ENCODE measurements at regions not wholly inside any gene's neighbourhood (a gene's known extent, or its start where the extent isn't known, plus 50 kb on each side); places are given as distances from the start of the nearest gene placed in this dataset.

GRCh38 chr15:96801576-96802150 lies 471.2 kb downstream of the NR2F2 start:
- H3K27ac Mint-ChIP-seq = no peak overlapping the region
- no peak for DNase-seq
- H3K36me3 Mint-ChIP-seq = no peaks in the 10 kb centered on the region
- H3K9me3 Mint-ChIP-seq = peaks cover 0 to 10% (median 1%) of the 10 kb centered on the region in 11 donors
- H3K27me3 Mint-ChIP-seq = peaks cover 0 to 27% (median 8%) of the 10 kb centered on the region in 5 donors
- intact Hi-C loops (cut with micrococcal nuclease) = no loop called here
- Histone ChIP-seq H3K27ac (ENCODE audit: low read depth, low read length) (no peak overlapping the region), H3K4me1 (ENCODE audit: control insufficient read depth in 2 of 2, insufficient read depth in 2 of 2, low read length in 2 of 2) (no peaks in the 10 kb centered on the region), H3K9me3 (ENCODE audit: control insufficient read depth in 2 of 3, low read length in 3 of 3) (no peaks in the 10 kb centered on the region), H3K4me3 (ENCODE audit: low read length) (no peak overlapping the region), H3K36me3 (ENCODE audit: control insufficient read depth in 2 of 3, insufficient read depth in 3 of 3, low read length in 3 of 3) (no peaks in the 10 kb centered on the region), H3K27me3 (ENCODE audit: control insufficient read depth in 2 of 2, insufficient read depth in 2 of 2, low read length in 2 of 2) (no peaks in the 10 kb centered on the region)
- ChIA-PET POLR2A (no interaction called here), CTCF (no interaction called here)
- H3K4me3 Mint-ChIP-seq = no peak overlapping the region
- no peak for ATAC-seq
- no peaks in the 10 kb centered on the region for H3K4me1 Mint-ChIP-seq

- peaks cover 0 to 28% (median 8%) of the 10 kb centered on the region in 5 donors for H3K27me3 Mint-ChIP-seq
- no peak overlapping the region for H3K4me3 Mint-ChIP-seq
- intact Hi-C loops (cut with micrococcal nuclease) = no loop called here
- no peaks in the 10 kb centered on the region for H3K9me3 ChIP-seq (ENCODE audit: control insufficient read depth in 2 of 3, low read length in 3 of 3)
- no peaks in the 10 kb centered on the region for H3K4me1 ChIP-seq (ENCODE audit: control insufficient read depth in 2 of 2, insufficient read depth in 2 of 2, low read length in 2 of 2)
- DNase-seq (no peak), ATAC-seq (no peak)
- no peaks in the 10 kb centered on the region for H3K36me3 Mint-ChIP-seq
- H3K36me3 ChIP-seq (ENCODE audit: control insufficient read depth in 2 of 3, insufficient read depth in 3 of 3, low read length in 3 of 3) = no peaks in the 10 kb centered on the region
- ChIA-PET POLR2A (no interaction called here), CTCF (no interaction called here)
- no peaks in the 10 kb centered on the region for H3K27me3 ChIP-seq (ENCODE audit: control insufficient read depth in 2 of 2, insufficient read depth in 2 of 2, low read length in 2 of 2)
- H3K27ac ChIP-seq (ENCODE audit: low read depth, low read length) = no peak overlapping the region
- no peak overlapping the region for H3K27ac Mint-ChIP-seq
- H3K4me3 ChIP-seq (ENCODE audit: low read length) = no peak overlapping the region
- H3K9me3 Mint-ChIP-seq = peaks cover 0 to 11% (median 2%) of the 10 kb centered on the region in 11 donors
- H3K4me1 Mint-ChIP-seq = no peaks in the 10 kb centered on the region
Measured at GRCh38 chr15:96802611-96803255, 472.2 kb downstream of the NR2F2 start.

- Mint-ChIP-seq H3K4me3 (no peak overlapping the region), H3K36me3 (no peaks in the 10 kb centered on the region), H3K9me3 (peaks cover 0 to 10% (median 2%) of the 10 kb centered on the region in 11 donors), H3K27me3 (peaks cover 0 to 25% (median 5%) of the 10 kb centered on the region in 5 donors), H3K4me1 (no peaks in the 10 kb centered on the region), H3K27ac (no peak overlapping the region)
- H3K27ac ChIP-seq (ENCODE audit: low read depth, low read length) = no peak overlapping the region
- H3K36me3 ChIP-seq (ENCODE audit: control insufficient read depth in 2 of 3, insufficient read depth in 3 of 3, low read length in 3 of 3) = no peaks in the 10 kb centered on the region
- no peaks in the 10 kb centered on the region for H3K27me3 ChIP-seq (ENCODE audit: control insufficient read depth in 2 of 2, insufficient read depth in 2 of 2, low read length in 2 of 2)
- intact Hi-C loops (cut with micrococcal nuclease) = no loop called here
- POLR2A ChIA-PET = no interaction called here
- H3K9me3 ChIP-seq (ENCODE audit: control insufficient read depth in 2 of 3, low read length in 3 of 3) = no peaks in the 10 kb centered on the region
- DNase-seq = no peak
- no peak overlapping the region for H3K4me3 ChIP-seq (ENCODE audit: low read length)
- no peak for ATAC-seq
- CTCF ChIA-PET = no interaction called here
- H3K4me1 ChIP-seq (ENCODE audit: control insufficient read depth in 2 of 2, insufficient read depth in 2 of 2, low read length in 2 of 2) = no peaks in the 10 kb centered on the region
Measured at GRCh38 chr15:96804754-96805153, 474.3 kb downstream of the NR2F2 start.

GRCh38 chr15:96807361-96807760 lies 476.9 kb downstream of the NR2F2 start:
- H3K27me3 ChIP-seq (ENCODE audit: control insufficient read depth in 2 of 2, insufficient read depth in 2 of 2, low read length in 2 of 2) = no peaks in the 10 kb centered on the region
- H3K4me3 Mint-ChIP-seq = no peak overlapping the region

GRCh38 chr15:96817900-96818299 lies 487.4 kb downstream of the NR2F2 start:
- no peaks in the 10 kb centered on the region for H3K27me3 ChIP-seq (ENCODE audit: control insufficient read depth in 2 of 2, insufficient read depth in 2 of 2, low read length in 2 of 2)
- intact Hi-C loops (cut with micrococcal nuclease) = no loop called here
- ChIA-PET CTCF (no interaction called here), POLR2A (no interaction called here)
- H3K36me3 ChIP-seq (ENCODE audit: control insufficient read depth in 2 of 3, insufficient read depth in 3 of 3, low read length in 3 of 3) = no peaks in the 10 kb centered on the region
- H3K4me3 ChIP-seq (ENCODE audit: low read length) = no peak overlapping the region
- DNase-seq = no peak
- H3K4me3 Mint-ChIP-seq = no peak overlapping the region
- peaks cover 0 to 7% (median 2%) of the 10 kb centered on the region in 11 donors for H3K9me3 Mint-ChIP-seq
- H3K27me3 Mint-ChIP-seq = peaks cover 0 to 12% (median 6%) of the 10 kb centered on the region in 5 donors
- H3K9me3 ChIP-seq (ENCODE audit: control insufficient read depth in 2 of 3, low read length in 3 of 3) = no peaks in the 10 kb centered on the region
- H3K4me1 ChIP-seq (ENCODE audit: control insufficient read depth in 2 of 2, insufficient read depth in 2 of 2, low read length in 2 of 2) = no peaks in the 10 kb centered on the region
- H3K27ac Mint-ChIP-seq = no peak overlapping the region
- H3K4me1 Mint-ChIP-seq = no peaks in the 10 kb centered on the region
- H3K27ac ChIP-seq (ENCODE audit: low read depth, low read length) = no peak overlapping the region
- no peaks in the 10 kb centered on the region for H3K36me3 Mint-ChIP-seq
- ATAC-seq = no peak

More at GRCh38 chr15:96807361-96807760, 476.9 kb downstream of the NR2F2 start:
- Histone ChIP-seq H3K36me3 (ENCODE audit: control insufficient read depth in 2 of 3, insufficient read depth in 3 of 3, low read length in 3 of 3) (no peaks in the 10 kb centered on the region), H3K4me1 (ENCODE audit: control insufficient read depth in 2 of 2, insufficient read depth in 2 of 2, low read length in 2 of 2) (no peaks in the 10 kb centered on the region), H3K4me3 (ENCODE audit: low read length) (no peak overlapping the region), H3K9me3 (ENCODE audit: control insufficient read depth in 2 of 3, low read length in 3 of 3) (no peaks in the 10 kb centered on the region), H3K27ac (ENCODE audit: low read depth, low read length) (no peak overlapping the region)
- H3K4me1 Mint-ChIP-seq = no peaks in the 10 kb centered on the region
- intact Hi-C loops (cut with micrococcal nuclease) = no loop called here
- no peak overlapping the region for H3K27ac Mint-ChIP-seq
- H3K9me3 Mint-ChIP-seq = peaks cover 0 to 5% (median 0%) of the 10 kb centered on the region in 11 donors
- no peaks in the 10 kb centered on the region for H3K36me3 Mint-ChIP-seq
- ChIA-PET CTCF (no interaction called here), POLR2A (no interaction called here)
- H3K27me3 Mint-ChIP-seq = peaks cover 0 to 15% (median 2%) of the 10 kb centered on the region in 5 donors
- no peak for DNase-seq
- no peak for ATAC-seq

GRCh38 chr15:96818861-96819260 lies 488.4 kb downstream of the NR2F2 start:
- H3K4me1 Mint-ChIP-seq = no peaks in the 10 kb centered on the region
- peaks cover 0 to 12% (median 6%) of the 10 kb centered on the region in 5 donors for H3K27me3 Mint-ChIP-seq
- DNase-seq (no peak), ATAC-seq (no peak)
- ChIA-PET CTCF (no interaction called here), POLR2A (no interaction called here)
- no peaks in the 10 kb centered on the region for H3K9me3 ChIP-seq (ENCODE audit: control insufficient read depth in 2 of 3, low read length in 3 of 3)
- no peak overlapping the region for H3K27ac ChIP-seq (ENCODE audit: low read depth, low read length)
- intact Hi-C loops (cut with micrococcal nuclease) = no loop called here
- H3K4me3 ChIP-seq (ENCODE audit: low read length) = no peak overlapping the region
- H3K4me3 Mint-ChIP-seq = no peak overlapping the region
- H3K4me1 ChIP-seq (ENCODE audit: control insufficient read depth in 2 of 2, insufficient read depth in 2 of 2, low read length in 2 of 2) = no peaks in the 10 kb centered on the region
- H3K36me3 Mint-ChIP-seq = no peaks in the 10 kb centered on the region
- H3K36me3 ChIP-seq (ENCODE audit: control insufficient read depth in 2 of 3, insufficient read depth in 3 of 3, low read length in 3 of 3) = no peaks in the 10 kb centered on the region
- no peak overlapping the region for H3K27ac Mint-ChIP-seq
- H3K9me3 Mint-ChIP-seq = peaks cover 0 to 7% (median 2%) of the 10 kb centered on the region in 11 donors
- H3K27me3 ChIP-seq (ENCODE audit: control insufficient read depth in 2 of 2, insufficient read depth in 2 of 2, low read length in 2 of 2) = no peaks in the 10 kb centered on the region

GRCh38 chr15:96827981-96828380 lies 497.5 kb downstream of the NR2F2 start:
- H3K9me3 Mint-ChIP-seq = peaks cover 0 to 7% (median 0%) of the 10 kb centered on the region in 11 donors
- no peaks in the 10 kb centered on the region for H3K4me1 ChIP-seq (ENCODE audit: control insufficient read depth in 2 of 2, insufficient read depth in 2 of 2, low read length in 2 of 2)
- H3K27ac Mint-ChIP-seq = no peak overlapping the region
- no peaks in the 10 kb centered on the region for H3K9me3 ChIP-seq (ENCODE audit: control insufficient read depth in 2 of 3, low read length in 3 of 3)
- ATAC-seq (no peak), DNase-seq (no peak)
- no peak overlapping the region for H3K27ac ChIP-seq (ENCODE audit: low read depth, low read length)
- H3K36me3 Mint-ChIP-seq = no peaks in the 10 kb centered on the region
- no peak overlapping the region for H3K4me3 Mint-ChIP-seq
- intact Hi-C loops (cut with micrococcal nuclease) = no loop called here
- no peaks in the 10 kb centered on the region for H3K4me1 Mint-ChIP-seq
- H3K27me3 ChIP-seq (ENCODE audit: control insufficient read depth in 2 of 2, insufficient read depth in 2 of 2, low read length in 2 of 2) = no peaks in the 10 kb centered on the region
- CTCF ChIA-PET = no interaction called here
- POLR2A ChIA-PET = no interaction called here
- H3K27me3 Mint-ChIP-seq = no peaks in the 10 kb centered on the region
- no peaks in the 10 kb centered on the region for H3K36me3 ChIP-seq (ENCODE audit: control insufficient read depth in 2 of 3, insufficient read depth in 3 of 3, low read length in 3 of 3)
- no peak overlapping the region for H3K4me3 ChIP-seq (ENCODE audit: low read length)
